ENCODE measurements at regions not wholly inside any gene's neighbourhood (a gene's known extent, or its start where the extent isn't known, plus 50 kb on each side); places are given as distances from the start of the nearest gene placed in this dataset.

- Histone ChIP-seq H3K27me3 (ENCODE audit: insufficient read depth, low read depth, low read length) (no peaks in the 10 kb centered on the region), H3K9ac (ENCODE audit: low read length) (no peak overlapping the region)
Observed at GRCh38 chr21:24729568-24729967, 877.7 kb downstream of the MRPL39 start.

GRCh38 chr21:24727803-24728440, 879.4 kb downstream of the MRPL39 start:
- H3F3A ChIP-seq (ENCODE audit: insufficient read depth, low read length, poor library complexity, severe bottlenecking) = no peaks in the 10 kb centered on the region
- H3K4me3 ChIP-seq (ENCODE audit: low read length) = no peak overlapping the region
- no peak overlapping the region for H2AFZ ChIP-seq (ENCODE audit: low read depth, low read length)
- no peak overlapping the region for H3K27ac ChIP-seq (ENCODE audit: low read length)
- H3K79me2 ChIP-seq (replicated peaks; ENCODE audit: insufficient read depth, low read length) = no peaks in the 10 kb centered on the region
- no peaks in the 10 kb centered on the region for H3K36me3 ChIP-seq (ENCODE audit: insufficient read depth, low read length)
- H3K9me3 ChIP-seq (ENCODE audit: low read length) = no peaks in the 10 kb centered on the region
- no peak overlapping the region for H3K4me2 ChIP-seq (ENCODE audit: low read length)
- H3K9ac ChIP-seq (ENCODE audit: low read length) = no peak overlapping the region
- H4K20me1 ChIP-seq (ENCODE audit: insufficient read depth) = no peaks in the 10 kb centered on the region
- no peaks in the 10 kb centered on the region for H3K9me2 ChIP-seq (ENCODE audit: insufficient read depth, low read length)
- H3K27me3 ChIP-seq (ENCODE audit: insufficient read depth, low read depth, low read length) = no peaks in the 10 kb centered on the region
- TF ChIP-seq MXI1 (conservative IDR thresholded peaks at IDR 0.05; ENCODE audit: poor library complexity, severe bottlenecking) (no peak), RAD21 (conservative IDR thresholded peaks at IDR 0.05) (no peak), EZH2 (IDR thresholded peaks at IDR 0.05; ENCODE audit: borderline replicate concordance, insufficient read depth, low read length, poor library complexity, severe bottlenecking) (no peak), CTCF (IDR thresholded peaks at IDR 0.05; ENCODE audit: poor library complexity, severe bottlenecking) (no peak), EP300 (conservative IDR thresholded peaks at IDR 0.05; ENCODE audit: poor library complexity, severe bottlenecking) (no peak)

More at GRCh38 chr21:24729568-24729967, 877.7 kb downstream of the MRPL39 start:
- no peaks in the 10 kb centered on the region for H3F3A ChIP-seq (ENCODE audit: insufficient read depth, low read length, poor library complexity, severe bottlenecking)
- H3K9me3 ChIP-seq (ENCODE audit: low read length) = no peaks in the 10 kb centered on the region
- H3K4me2 ChIP-seq (ENCODE audit: low read length) = no peak overlapping the region
- TF ChIP-seq TAF1 (IDR thresholded peaks at IDR 0.05; ENCODE audit: low read depth) (no peak), POLR2AphosphoS5 (IDR thresholded peaks at IDR 0.05) (no peak), EP300 (conservative IDR thresholded peaks at IDR 0.05; ENCODE audit: poor library complexity, severe bottlenecking) (no peak), SMC3 (conservative IDR thresholded peaks at IDR 0.05; ENCODE audit: poor library complexity) (no peak), EZH2 (IDR thresholded peaks at IDR 0.05; ENCODE audit: borderline replicate concordance, insufficient read depth, low read length, poor library complexity, severe bottlenecking) (no peak), MXI1 (conservative IDR thresholded peaks at IDR 0.05; ENCODE audit: poor library complexity, severe bottlenecking) (no peak), CTCF (IDR thresholded peaks at IDR 0.05; ENCODE audit: poor library complexity, severe bottlenecking) (no peak), REST (IDR thresholded peaks at IDR 0.05; ENCODE audit: borderline replicate concordance) (no peak), RAD21 (conservative IDR thresholded peaks at IDR 0.05) (no peak)
- H3K4me3 ChIP-seq (ENCODE audit: low read length) = no peak overlapping the region
- no peaks in the 10 kb centered on the region for H3K36me3 ChIP-seq (ENCODE audit: insufficient read depth, low read length)
- no peak overlapping the region for H3K27ac ChIP-seq (ENCODE audit: low read length)
- H3K9me2 ChIP-seq (ENCODE audit: insufficient read depth, low read length) = no peaks in the 10 kb centered on the region
- H3K79me2 ChIP-seq (replicated peaks; ENCODE audit: insufficient read depth, low read length) = no peaks in the 10 kb centered on the region
- H4K20me1 ChIP-seq (ENCODE audit: insufficient read depth) = no peaks in the 10 kb centered on the region
- H2AFZ ChIP-seq (ENCODE audit: low read depth, low read length) = no peak overlapping the region

Data from neural cell (in vitro differentiated cells).